ENCODE measurements at regions not wholly inside any gene's neighbourhood (a gene's known extent, or its start where the extent isn't known, plus 50 kb on each side); places are given as distances from the start of the nearest gene placed in this dataset.

- H3K79me2 ChIP-seq (ENCODE audit: insufficient read depth): no peaks in the 10 kb centered on the region
- H2AFZ ChIP-seq (ENCODE audit: low read depth): no peak overlapping the region
- H3K4me3 ChIP-seq (ENCODE audit: low read depth in 2 of 2, low read length in 1 of 2): no peak overlapping the region
- DNase-seq: no peak
- no peaks in the 10 kb centered on the region for H3K9me3 ChIP-seq
- H3K4me1 ChIP-seq (ENCODE audit: control insufficient read depth in 1 of 2, insufficient read depth in 2 of 2, low read depth in 1 of 2, low read length in 1 of 2): no peaks in the 10 kb centered on the region
- 29% methylated on average over 15 of the region's 16 CpGs for WGBS (ENCODE audit: low lambda C conversion rate)
- H3K9me2 ChIP-seq: no peaks in the 10 kb centered on the region
- ChIA-PET CTCF (no interaction called here), POLR2A (no interaction called here)
- TF ChIP-seq SMC3 (IDR thresholded peaks at IDR 0.05; ENCODE audit: low read depth, low read length) (no peak), CHD2 (IDR thresholded peaks at IDR 0.05; ENCODE audit: low read length, partially characterized antibody) (no peak), FOSL2 (IDR thresholded peaks at IDR 0.05; ENCODE audit: borderline replicate concordance, low read depth) (no peak), MEF2A (IDR thresholded peaks at IDR 0.05; ENCODE audit: borderline replicate concordance, low read depth) (no peak), MXI1 (IDR thresholded peaks at IDR 0.05; ENCODE audit: low read depth, low read length) (no peak), ZBTB33 (IDR thresholded peaks at IDR 0.05; ENCODE audit: borderline replicate concordance, low read depth) (no peak), FOXJ3 (CRISPR knock-in tag; IDR thresholded peaks at IDR 0.05) (no peak), TCF12 (IDR thresholded peaks at IDR 0.05) (no peak), FOXM1 (IDR thresholded peaks at IDR 0.05; ENCODE audit: low read depth) (no peak), CTCF (IDR thresholded peaks at IDR 0.05) (no peak)
- TF ChIP-seq, protein P1, sequence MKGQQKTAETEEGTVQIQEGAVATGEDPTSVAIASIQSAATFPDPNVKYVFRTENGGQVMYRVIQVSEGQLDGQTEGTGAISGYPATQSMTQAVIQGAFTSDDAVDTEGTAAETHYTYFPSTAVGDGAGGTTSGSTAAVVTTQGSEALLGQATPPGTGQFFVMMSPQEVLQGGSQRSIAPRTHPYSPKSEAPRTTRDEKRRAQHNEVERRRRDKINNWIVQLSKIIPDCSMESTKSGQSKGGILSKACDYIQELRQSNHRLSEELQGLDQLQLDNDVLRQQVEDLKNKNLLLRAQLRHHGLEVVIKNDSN (IDR thresholded peaks at IDR 0.05; ENCODE audit: borderline replicate concordance, low read depth): no peak
- no peaks in the 10 kb centered on the region for H3K36me3 ChIP-seq (replicated peaks in 1 of 2; ENCODE audit: control insufficient read depth in 1 of 2, insufficient read depth in 2 of 2, low read length in 1 of 2)
- no peak overlapping the region for H3K27ac ChIP-seq (ENCODE audit: low read depth in 2 of 2, low read length in 1 of 2)
- no peaks in the 10 kb centered on the region for H4K20me1 ChIP-seq (ENCODE audit: insufficient read depth)
- H3K27me3 ChIP-seq (ENCODE audit: insufficient read depth): no peaks in the 10 kb centered on the region
- no peaks in the 10 kb centered on the region for H3F3A ChIP-seq (replicated peaks; ENCODE audit: insufficient read depth)
- H3K9ac ChIP-seq: no peak overlapping the region
- no peak overlapping the region for H3K4me2 ChIP-seq
Measured at GRCh38 chr10:125415006-125415633, 254.8 kb upstream of the CTBP2 start.

- no peak for DNase-seq
- no peak overlapping the region for H3K4me2 ChIP-seq
- no peak overlapping the region for H3K4me3 ChIP-seq (ENCODE audit: low read depth in 2 of 2, low read length in 1 of 2)
- H2AFZ ChIP-seq (ENCODE audit: low read depth): no peak overlapping the region
- H3K9me2 ChIP-seq: no peaks in the 10 kb centered on the region
- ChIA-PET POLR2A (no interaction called here), CTCF (no interaction called here)
- H3K27me3 ChIP-seq (ENCODE audit: insufficient read depth): no peaks in the 10 kb centered on the region
- H3K27ac ChIP-seq (ENCODE audit: low read depth in 2 of 2, low read length in 1 of 2): no peak overlapping the region
- H3K9me3 ChIP-seq: no peaks in the 10 kb centered on the region
- H3K9ac ChIP-seq: no peak overlapping the region
- 46% methylated on average over 2 of the region's 2 CpGs for WGBS (ENCODE audit: low lambda C conversion rate)
- no peaks in the 10 kb centered on the region for H3K36me3 ChIP-seq (replicated peaks in 1 of 2; ENCODE audit: control insufficient read depth in 1 of 2, insufficient read depth in 2 of 2, low read length in 1 of 2)
- H3K4me1 ChIP-seq (ENCODE audit: control insufficient read depth in 1 of 2, insufficient read depth in 2 of 2, low read depth in 1 of 2, low read length in 1 of 2): no peaks in the 10 kb centered on the region; a peak in 1 of 4 replicates
- H3K79me2 ChIP-seq (ENCODE audit: insufficient read depth): no peaks in the 10 kb centered on the region
- H3F3A ChIP-seq (replicated peaks; ENCODE audit: insufficient read depth): no peaks in the 10 kb centered on the region
- H4K20me1 ChIP-seq (ENCODE audit: insufficient read depth): no peaks in the 10 kb centered on the region
- no peak for TF ChIP-seq EP300 (IDR thresholded peaks at IDR 0.05; ENCODE audit: borderline replicate concordance in 1 of 2, low read depth in 1 of 2, low read length in 1 of 2)
- no peak for TF ChIP-seq RAD21 (IDR thresholded peaks at IDR 0.05; ENCODE audit: low read length)
- no peak for TF ChIP-seq GABPA (IDR thresholded peaks at IDR 0.05; ENCODE audit: low read depth)
- TF ChIP-seq ELF1 (IDR thresholded peaks at IDR 0.05): no peak
- no peak for TF ChIP-seq TCF12 (IDR thresholded peaks at IDR 0.05)
- no peak for TF ChIP-seq MAX (IDR thresholded peaks at IDR 0.05; ENCODE audit: low read depth)
- no peak for TF ChIP-seq CTCF (IDR thresholded peaks at IDR 0.05)
- no peak for TF ChIP-seq EZH2phosphoT487 (IDR thresholded peaks at IDR 0.05; ENCODE audit: borderline replicate concordance, low read depth)
- no peak for TF ChIP-seq CHD2 (IDR thresholded peaks at IDR 0.05; ENCODE audit: low read length, partially characterized antibody)
- no peak for TF ChIP-seq IRF3 (IDR thresholded peaks at IDR 0.05; ENCODE audit: low read depth, low read length)
- no peak for TF ChIP-seq NRF1 (IDR thresholded peaks at IDR 0.05; ENCODE audit: low read depth, low read length)
- no peak for TF ChIP-seq NFIC (IDR thresholded peaks at IDR 0.05; ENCODE audit: borderline replicate concordance)
- no peak for TF ChIP-seq RXRA (IDR thresholded peaks at IDR 0.05; ENCODE audit: borderline replicate concordance, low read depth)
Measured at GRCh38 chr10:125411724-125412123, 251.4 kb upstream of the CTBP2 start.

Data from SK-N-SH (cell line).